HG03432 (cell line): ENCODE measurements at regions not wholly inside any gene's neighbourhood (a gene's known extent, or its start where the extent isn't known, plus 50 kb on each side); places are given as distances from the start of the nearest gene placed in this dataset.

Experiments
- ATAC-seq: cut with Tn5 transposase; IDR thresholded peaks from one replicate; pipeline ENCODE4 v1.9.1; 2021; ENCODE audit warnings: mild to moderate bottlenecking, moderate library complexity; ENCODE audit not compliant: unreplicated experiment

- no peak for ATAC-seq
Observed at GRCh38 chr15:93250950-93251349, 161.9 kb upstream of the RGMA start.

GRCh38 chr15:93250209-93250608, 161.2 kb upstream of the RGMA start:
- no peak for ATAC-seq

GRCh38 chr15:93249623-93250022, 160.6 kb upstream of the RGMA start:
- no peak for ATAC-seq

- no peak for ATAC-seq
Observed at GRCh38 chr15:93247466-93248121, 158.6 kb upstream of the RGMA start.

GRCh38 chr15:93246266-93247242, 157.5 kb upstream of the RGMA start:
- ATAC-seq = no peak

- no peak for ATAC-seq
Observed at GRCh38 chr15:93245661-93246042, 156.6 kb upstream of the RGMA start.

GRCh38 chr15:93244696-93245660, 156.0 kb upstream of the RGMA start:
- ATAC-seq = no peak

- no peak for ATAC-seq
Observed at GRCh38 chr15:93243573-93243972, 154.6 kb upstream of the RGMA start.

- no peak for ATAC-seq
Observed at GRCh38 chr15:93241696-93242585, 152.9 kb upstream of the RGMA start.

GRCh38 chr15:93239993-93240392, 151.0 kb upstream of the RGMA start:
- no peak for ATAC-seq

GRCh38 chr15:93239591-93239990, 150.6 kb upstream of the RGMA start:
- no peak for ATAC-seq

- ATAC-seq = no peak
Observed at GRCh38 chr15:93238641-93239040, 149.6 kb upstream of the RGMA start.

- no peak for ATAC-seq
Observed at GRCh38 chr15:93235926-93236780, 147.1 kb upstream of the RGMA start.

GRCh38 chr15:93235269-93235668, 146.3 kb upstream of the RGMA start:
- ATAC-seq = no peak

- no peak for ATAC-seq
Observed at GRCh38 chr15:93233710-93234109, 144.7 kb upstream of the RGMA start.

- no peak for ATAC-seq
Observed at GRCh38 chr15:93232845-93233244, 143.8 kb upstream of the RGMA start.

- ATAC-seq = no peak
Observed at GRCh38 chr15:93231994-93232393, 143.0 kb upstream of the RGMA start.

- no peak for ATAC-seq
Observed at GRCh38 chr15:93231261-93231925, 142.4 kb upstream of the RGMA start.

- no peak for ATAC-seq
Observed at GRCh38 chr15:93228546-93228945, 139.5 kb upstream of the RGMA start.
